GM21717 (cell line): ENCODE measurements at regions not wholly inside any gene's neighbourhood (a gene's known extent, or its start where the extent isn't known, plus 50 kb on each side); places are given as distances from the start of the nearest gene placed in this dataset.
A peak's percentile ranks its signal among the peaks of the same experiment; 100 is the strongest.

Experiments used
- ATAC-seq: cut with Tn5 transposase; IDR thresholded peaks from one replicate; pipeline ENCODE4 v1.9.1; 2021; ENCODE audit warnings: mild to moderate bottlenecking, moderate library complexity; ENCODE audit not compliant: unreplicated experiment

GRCh38 chr3:59424268-59425010 is 374.6 kb upstream of the CFAP20DC start:
- no peak for ATAC-seq

- ATAC-seq: no peak
Measured at GRCh38 chr3:59423707-59424106, 373.9 kb upstream of the CFAP20DC start.

GRCh38 chr3:59422312-59422711 is 372.5 kb upstream of the CFAP20DC start:
- ATAC-seq: no peak

DNA sequence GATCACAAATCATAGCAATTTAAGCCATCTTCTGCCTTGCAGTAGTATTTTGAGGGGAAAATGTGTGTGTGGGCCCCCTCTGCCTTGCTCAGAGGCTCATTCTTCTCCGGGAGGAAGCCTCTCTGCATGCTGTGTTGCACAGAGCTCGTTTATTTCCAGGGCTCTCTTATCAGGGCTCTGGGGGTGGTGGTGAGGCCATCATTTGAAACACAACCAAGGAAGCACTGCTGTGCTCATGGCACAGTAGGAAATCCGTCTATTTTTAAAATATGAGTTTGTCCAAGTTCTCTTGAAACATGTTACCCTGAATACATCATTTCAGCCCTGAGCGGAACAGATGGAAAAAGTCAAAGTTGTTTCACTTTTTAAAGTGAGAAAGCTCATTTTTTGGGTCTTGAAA is 369.0 kb upstream of the CFAP20DC start:
- no peak for ATAC-seq

DNA sequence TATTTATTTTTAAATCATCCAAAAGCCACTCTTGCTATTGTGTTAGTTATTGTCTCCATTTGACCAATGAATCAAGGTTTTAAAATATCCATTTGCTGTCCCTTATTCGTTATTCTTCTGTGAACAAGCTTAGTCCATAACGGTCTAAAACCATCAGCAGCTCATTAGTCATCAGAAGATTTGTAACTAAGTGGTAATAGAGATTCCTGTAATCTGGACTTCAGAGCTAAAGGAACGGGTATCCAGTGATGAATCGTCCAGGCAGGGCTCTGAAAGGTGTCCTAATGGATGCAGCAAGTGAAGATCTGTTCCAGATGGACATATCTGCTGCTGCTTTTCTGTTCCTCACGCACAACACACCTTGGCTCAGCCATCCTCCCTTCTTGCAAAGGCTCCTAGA is 362.7 kb upstream of the CFAP20DC start:
- no peak for ATAC-seq

GRCh38 chr3:59411694-59412093 is 361.9 kb upstream of the CFAP20DC start:
- ATAC-seq: no peak

DNA sequence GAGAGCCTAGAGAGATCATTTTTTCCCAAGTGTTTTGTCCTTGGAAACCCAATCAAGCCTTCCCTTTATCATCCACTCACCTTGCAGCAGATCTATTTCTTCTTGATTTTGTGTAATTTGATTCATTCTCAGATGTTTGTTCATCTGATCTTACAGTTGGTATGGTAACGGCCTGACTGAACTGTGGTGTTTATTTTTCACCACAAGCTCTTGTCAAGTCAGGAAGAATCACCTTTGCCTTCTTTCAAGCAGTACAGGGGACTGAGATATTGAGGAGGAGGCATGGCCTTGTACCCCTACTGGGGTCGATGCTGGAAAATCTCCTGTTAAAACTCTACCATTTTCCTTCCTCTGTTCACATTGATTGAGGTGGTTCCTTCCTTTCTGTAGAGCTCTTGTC is 361.4 kb upstream of the CFAP20DC start:
- no peak for ATAC-seq

DNA sequence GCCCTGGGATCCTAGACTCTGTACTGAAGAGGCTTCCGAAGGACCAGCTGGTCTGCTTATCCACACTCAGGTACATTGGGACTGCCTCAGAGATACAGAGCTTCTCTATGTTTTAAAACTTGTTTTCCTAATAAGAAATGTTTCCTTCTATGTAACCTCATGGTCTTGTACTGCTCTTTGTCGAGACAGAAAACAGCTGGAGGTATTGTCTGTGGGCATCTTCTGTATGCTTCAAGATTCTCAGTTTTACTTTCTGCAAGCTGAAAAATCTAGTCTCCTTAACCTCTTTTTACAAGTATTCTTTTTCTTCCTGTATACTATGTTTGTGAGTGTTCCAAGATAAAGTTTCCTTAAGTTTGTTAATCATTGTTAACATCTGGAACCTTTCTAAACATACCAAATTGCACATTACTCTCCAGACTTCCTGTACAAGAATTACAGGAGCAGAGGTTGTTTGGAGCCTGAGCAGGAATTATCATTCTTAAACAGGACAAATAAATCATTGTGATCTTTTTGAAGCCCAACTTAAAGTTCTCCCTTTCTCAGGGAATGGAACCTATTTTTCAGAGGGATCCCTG is 358.3 kb upstream of the CFAP20DC start:
- ATAC-seq: peak; percentile 73

DNA sequence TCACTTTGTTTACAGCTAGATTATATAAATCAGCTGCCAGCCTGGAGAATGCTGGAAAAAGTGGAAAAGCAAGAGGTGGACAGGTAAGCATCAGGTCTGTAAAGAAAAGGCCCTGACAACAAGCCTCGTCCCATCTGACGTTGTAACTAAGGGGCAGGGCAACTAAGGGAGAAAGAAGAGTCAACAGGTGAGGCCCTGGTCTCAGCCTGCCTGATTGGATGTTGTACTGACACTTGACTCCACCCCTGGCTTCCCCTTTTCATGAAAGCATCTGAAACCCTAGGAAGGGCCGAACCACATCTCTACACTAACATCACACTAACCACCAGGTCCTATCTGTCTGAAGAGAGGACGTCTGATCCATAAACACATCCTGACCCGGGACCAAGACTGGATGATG is 357.6 kb upstream of the CFAP20DC start:
- no peak for ATAC-seq

DNA sequence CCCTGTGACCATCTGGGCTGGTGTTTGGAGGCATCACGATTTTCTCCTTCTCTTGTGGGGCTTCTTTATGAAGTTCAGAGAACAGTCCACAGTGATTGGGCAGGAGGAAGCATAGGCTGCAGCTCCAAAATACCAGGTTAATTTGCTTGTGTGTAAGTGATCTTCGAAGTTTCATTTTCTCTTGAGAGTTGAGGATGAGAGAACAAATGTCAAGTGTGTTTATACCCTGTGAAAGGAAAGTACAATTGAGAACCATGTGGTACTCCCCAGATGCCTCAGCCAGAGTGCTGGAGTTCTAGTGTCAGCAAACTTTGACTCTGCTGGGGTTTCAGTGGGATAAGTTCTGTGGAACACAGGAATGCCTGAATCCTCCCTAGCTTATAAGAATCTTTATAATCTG is 357.1 kb upstream of the CFAP20DC start:
- peak; percentile 94 for ATAC-seq

DNA sequence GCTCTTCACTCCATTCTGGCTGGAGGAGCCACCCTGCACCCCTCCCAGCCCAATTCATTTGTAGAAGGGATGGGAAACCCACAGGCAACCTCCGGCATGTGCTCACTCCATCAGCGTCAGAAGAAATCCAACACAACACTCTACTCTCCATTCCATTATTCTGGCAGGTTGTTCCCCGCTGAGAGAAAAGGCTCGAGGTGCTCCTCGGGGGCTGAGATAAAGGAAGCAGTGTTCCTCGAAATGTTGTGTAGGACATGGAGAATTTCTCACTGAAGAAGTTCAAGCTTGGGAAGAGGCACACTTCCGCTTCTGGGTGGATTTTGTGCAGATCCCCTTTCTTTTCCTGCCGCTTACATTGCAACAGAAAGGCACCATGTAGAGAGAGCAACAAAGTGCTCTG is 355.0 kb upstream of the CFAP20DC start:
- no peak for ATAC-seq

- ATAC-seq: no peak
Measured at GRCh38 chr3:59404064-59404463, 354.2 kb upstream of the CFAP20DC start.

- no peak for ATAC-seq
Measured at GRCh38 chr3:59401924-59402323, 352.1 kb upstream of the CFAP20DC start.

- ATAC-seq: no peak
Measured at GRCh38 chr3:59392116-59392515, 342.3 kb upstream of the CFAP20DC start.

DNA sequence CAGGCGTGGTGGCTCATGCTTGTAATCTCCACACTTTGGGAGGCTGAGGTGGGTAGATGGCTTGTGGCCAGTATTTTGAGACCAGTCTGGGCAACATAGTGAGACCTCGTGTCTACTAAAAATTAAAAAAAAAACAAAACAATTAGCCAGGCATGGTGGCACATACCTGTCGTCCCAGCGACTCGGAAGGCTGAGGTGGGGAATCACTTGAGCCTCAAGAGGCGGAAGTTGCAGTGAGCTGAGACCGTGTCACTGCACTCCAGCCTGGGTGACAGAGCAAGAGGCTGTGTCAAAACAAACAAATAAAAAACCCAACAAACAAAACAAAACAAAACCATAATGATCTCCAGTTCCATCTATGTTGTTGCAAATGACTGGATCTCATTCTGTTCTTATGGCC is 341.3 kb upstream of the CFAP20DC start:
- no peak for ATAC-seq

DNA sequence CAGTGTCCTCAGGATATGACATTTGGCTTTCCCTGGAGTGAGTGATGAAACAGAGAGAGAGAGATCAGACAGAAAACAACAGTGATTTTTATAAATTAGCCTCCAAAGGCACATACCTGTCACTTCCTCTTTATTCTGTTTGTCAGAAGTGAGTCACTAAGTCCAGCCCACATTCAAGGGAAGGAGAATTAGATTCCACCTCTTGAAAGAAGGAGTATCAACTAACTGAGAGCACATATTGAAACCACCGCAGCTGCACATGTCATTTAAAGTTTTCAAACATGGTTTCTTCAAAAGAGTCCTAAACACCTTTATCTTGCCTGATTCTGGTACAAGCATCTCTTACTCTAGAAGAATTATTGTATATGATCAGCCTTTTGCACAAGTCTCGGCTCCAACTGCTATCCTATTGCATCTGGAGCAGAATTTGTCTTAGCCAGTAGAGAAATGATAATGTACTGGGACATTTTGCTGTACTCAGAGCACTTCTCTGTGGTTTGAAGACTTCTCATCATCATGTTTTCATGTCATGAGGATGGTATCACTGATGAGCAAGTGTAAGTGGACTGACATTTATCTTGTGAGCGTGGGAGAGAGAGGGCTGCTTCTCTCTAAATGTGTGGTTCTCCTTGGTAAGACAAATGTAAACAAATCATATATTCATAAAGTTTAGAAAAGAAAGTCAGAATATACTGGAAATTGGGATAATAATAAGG is 338.9 kb upstream of the CFAP20DC start:
- ATAC-seq: peak; percentile 46

DNA sequence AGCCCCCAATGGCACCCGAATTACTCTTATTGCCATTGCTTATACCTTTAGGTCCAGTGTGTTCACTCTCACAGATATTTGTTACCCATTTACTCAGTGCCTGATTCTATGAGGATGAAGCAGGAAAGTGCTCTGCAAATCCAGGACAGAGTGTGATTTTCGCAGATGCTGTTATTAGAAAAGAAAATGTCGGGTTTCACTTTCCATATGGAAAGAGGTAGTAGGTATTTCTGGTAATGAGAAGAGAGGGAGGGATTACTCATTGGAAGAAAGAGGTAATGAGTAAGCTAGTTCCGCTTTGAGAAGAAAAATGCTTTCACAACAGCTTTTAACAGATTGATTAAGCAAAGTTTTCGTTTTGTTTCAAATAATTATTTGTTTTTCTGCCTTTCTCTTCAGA is 336.3 kb upstream of the CFAP20DC start:
- ATAC-seq: peak; percentile 87

GRCh38 chr3:59385547-59385946 is 335.7 kb upstream of the CFAP20DC start:
- no peak for ATAC-seq

- peak; percentile 71 for ATAC-seq
Measured at GRCh38 chr3:59381282-59381681, 331.5 kb upstream of the CFAP20DC start.

GRCh38 chr3:59380146-59380545 is 330.3 kb upstream of the CFAP20DC start:
- no peak for ATAC-seq

- ATAC-seq: peak; percentile 100
Measured at GRCh38 chr3:59374818-59375211, 325.0 kb upstream of the CFAP20DC start.
